GM12875 (cell line): ENCODE measurements at regions not wholly inside any gene's neighbourhood (a gene's known extent, or its start where the extent isn't known, plus 50 kb on each side); places are given as distances from the start of the nearest gene placed in this dataset.

Experiments used
- H3K4me3 ChIP-seq: one replicate; pipeline ENCODE4 v1.5.1; 2011; ENCODE audit warnings: low read depth, low read length, control low read depth
- TF ChIP-seq, protein P1 (sequence below): IDR thresholded peaks from 2 replicates; pipeline ENCODE4 v1.5.1; 2011; ENCODE audit warnings: low read depth, mild to moderate bottlenecking, control low read depth, inconsistent platforms, low read length, moderate library complexity, borderline replicate concordance; ENCODE audit not compliant: insufficient read depth

DNA sequence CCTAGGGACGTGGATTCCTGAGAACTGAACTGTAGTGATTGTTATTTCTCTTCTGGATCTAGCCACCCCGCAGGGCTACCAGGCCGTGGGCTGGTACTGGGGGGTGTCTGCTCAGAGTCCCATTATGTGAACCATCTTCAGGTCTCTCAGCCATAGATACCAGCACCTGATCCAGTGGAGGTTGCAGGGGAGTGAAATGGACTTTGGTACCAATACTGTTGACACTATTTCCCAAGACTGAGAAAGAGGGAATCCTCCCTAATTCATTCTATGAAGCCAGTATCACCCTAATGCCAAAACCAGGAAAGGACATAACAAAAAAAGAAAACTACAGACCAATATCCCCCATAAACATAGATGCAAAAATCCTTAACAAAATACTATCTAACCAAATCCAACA lies 237.0 kb upstream of the AGTR1 start:
- TF ChIP-seq, protein P1, sequence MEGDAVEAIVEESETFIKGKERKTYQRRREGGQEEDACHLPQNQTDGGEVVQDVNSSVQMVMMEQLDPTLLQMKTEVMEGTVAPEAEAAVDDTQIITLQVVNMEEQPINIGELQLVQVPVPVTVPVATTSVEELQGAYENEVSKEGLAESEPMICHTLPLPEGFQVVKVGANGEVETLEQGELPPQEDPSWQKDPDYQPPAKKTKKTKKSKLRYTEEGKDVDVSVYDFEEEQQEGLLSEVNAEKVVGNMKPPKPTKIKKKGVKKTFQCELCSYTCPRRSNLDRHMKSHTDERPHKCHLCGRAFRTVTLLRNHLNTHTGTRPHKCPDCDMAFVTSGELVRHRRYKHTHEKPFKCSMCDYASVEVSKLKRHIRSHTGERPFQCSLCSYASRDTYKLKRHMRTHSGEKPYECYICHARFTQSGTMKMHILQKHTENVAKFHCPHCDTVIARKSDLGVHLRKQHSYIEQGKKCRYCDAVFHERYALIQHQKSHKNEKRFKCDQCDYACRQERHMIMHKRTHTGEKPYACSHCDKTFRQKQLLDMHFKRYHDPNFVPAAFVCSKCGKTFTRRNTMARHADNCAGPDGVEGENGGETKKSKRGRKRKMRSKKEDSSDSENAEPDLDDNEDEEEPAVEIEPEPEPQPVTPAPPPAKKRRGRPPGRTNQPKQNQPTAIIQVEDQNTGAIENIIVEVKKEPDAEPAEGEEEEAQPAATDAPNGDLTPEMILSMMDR, result no peak

DNA sequence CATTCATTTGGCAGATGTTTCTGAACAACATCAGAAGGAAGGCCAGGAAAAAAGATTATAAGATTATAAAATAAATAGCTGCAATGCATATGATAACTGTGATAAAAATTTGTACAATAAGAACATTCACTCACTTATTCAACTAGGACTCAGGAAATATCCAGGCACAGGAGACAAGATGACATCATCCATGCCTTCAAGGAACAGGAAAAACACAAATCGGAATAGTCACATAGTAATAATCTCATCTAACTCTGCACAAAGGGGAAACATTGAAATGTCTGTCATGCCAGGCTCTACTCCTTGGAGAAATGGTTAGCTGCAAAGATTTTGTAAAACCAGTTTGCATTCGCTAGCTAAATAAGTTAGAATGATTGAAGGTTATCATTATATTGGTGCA lies 233.5 kb upstream of the AGTR1 start:
- TF ChIP-seq, protein P1, result no peak
- H3K4me3 ChIP-seq, result no peak overlapping the region

More for the DNA sequence above, 237.0 kb upstream of the AGTR1 start:
- H3K4me3 ChIP-seq, result no peak overlapping the region

DNA sequence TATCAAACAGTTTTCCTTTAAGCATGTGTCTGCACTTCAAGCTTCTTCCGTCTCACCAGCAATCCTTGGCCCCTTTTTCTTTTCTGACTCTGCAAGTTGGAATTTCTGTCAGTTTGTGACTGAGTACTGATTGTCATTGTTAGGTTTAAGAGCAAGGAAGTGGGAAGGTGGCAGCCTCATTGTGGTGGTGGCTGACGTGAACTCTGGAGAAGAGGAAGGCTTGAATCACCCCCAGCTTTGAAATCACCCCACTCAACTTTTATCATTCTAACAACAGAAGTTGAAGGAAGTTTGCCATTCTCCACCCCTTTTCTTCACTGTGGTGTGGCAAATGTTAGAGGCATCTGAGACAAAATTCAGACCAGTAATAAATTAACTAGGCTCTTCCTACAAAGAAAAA lies 231.6 kb upstream of the AGTR1 start:
- H3K4me3 ChIP-seq, result no peak overlapping the region
- TF ChIP-seq, protein P1, result no peak

DNA sequence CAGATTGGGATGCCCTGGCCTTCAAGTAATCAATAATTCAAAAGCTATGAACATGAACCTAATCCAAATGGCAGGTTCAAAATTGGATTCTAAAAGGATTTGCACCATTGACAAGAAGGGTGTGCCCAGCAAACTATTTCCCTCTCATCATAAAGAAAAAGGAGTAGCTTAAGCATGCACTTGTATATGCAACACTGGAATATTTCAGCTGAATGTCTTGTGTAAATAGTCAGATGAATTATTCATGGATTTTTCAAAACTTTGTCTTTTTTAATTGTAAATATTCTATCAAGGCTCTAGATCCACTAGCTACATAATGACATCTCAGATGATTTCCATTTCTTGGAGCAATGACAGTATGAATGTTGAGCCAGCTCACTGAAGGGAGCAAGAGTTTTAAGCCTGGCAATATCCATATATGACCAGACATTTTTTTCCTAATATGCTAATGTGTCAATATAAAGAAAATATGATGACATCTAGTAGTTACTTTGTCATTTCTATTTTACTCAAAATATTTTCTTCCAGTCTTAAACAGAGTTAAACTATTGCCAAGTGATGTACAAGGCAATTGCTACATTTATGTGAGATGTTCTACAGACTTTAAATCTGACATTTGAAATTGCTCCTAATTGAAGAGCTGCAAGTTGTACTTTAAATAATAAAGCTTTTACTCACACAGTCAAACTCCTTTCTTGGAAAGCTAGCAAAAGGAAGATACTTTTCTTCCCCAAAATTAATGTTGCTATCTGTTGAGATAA lies 230.5 kb upstream of the AGTR1 start:
- TF ChIP-seq, protein P1, result no peak
- H3K4me3 ChIP-seq, result no peak overlapping the region

DNA sequence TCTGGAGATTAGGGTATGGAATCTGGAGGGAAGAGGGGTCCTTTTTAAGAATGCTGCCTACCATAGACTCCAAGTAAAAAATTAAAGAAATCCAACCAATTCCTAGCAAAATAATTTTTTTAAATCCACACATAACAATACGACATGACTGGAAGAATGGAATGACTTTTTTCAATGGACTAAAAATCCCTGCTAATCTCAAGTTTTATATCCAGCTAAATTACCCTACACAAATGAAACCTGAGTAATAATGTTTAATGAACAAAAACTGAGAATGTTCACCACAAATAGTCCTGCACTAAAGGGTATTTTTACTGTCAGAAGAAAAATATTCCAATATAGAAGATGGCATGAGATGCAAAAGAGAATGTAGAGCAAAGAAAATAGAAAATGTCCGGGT lies 220.3 kb upstream of the AGTR1 start:
- TF ChIP-seq, protein P1, result no peak
- no peak overlapping the region for H3K4me3 ChIP-seq

DNA sequence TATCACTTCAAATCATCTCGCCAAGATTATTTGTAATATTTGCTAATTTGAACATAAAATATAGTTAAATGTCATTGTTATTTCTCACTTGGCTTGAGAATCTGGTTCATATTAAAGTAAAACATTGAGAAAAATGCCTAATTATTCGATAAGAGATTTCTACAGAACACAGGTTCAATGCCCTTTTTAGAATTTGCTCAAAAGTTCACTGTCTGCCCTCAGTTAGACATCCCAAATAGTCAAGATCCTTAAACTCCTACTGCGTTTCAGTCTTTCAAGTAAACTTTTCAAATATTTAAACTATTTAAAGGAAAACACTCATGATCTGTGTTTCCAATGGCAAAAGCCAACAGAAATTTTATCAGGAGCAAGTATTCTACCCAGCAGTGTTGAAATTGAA lies 204.1 kb upstream of the AGTR1 start:
- TF ChIP-seq, protein P1, result no peak
- H3K4me3 ChIP-seq, result no peak overlapping the region

DNA sequence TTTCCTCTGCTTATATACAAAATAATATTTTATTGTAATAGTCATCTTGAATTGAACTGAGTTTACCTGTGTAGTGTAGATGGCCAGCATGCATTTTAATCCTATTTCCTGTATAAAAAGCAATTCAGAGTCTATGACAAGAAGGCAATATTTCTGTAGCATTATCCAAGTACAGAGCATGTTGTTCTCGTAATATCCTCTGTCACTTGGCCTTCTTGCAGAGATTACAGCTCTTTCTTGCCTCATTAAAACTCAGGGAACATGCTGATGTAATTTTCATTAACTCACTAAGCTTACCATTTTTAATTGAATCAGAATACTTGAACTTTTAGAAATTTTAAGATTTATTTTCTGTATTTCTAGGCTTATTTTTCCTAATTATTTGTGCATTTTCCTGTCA lies 203.3 kb upstream of the AGTR1 start:
- TF ChIP-seq, protein P1, result no peak
- no peak overlapping the region for H3K4me3 ChIP-seq
